Activated naive CD4-positive, alpha-beta T cell treated with anti-CD3 and anti-CD28 coated beads for 36 hours (primary cell): ENCODE measurements at regions not wholly inside any gene's neighbourhood (a gene's known extent, or its start where the extent isn't known, plus 50 kb on each side); places are given as distances from the start of the nearest gene placed in this dataset.
"Not testable (repeated sequence)": the region's sequence is repeated elsewhere in the genome, so short reads cannot be mapped to it uniquely, and the experiment has no call there.

Experiments
- CTCF ChIA-PET: fragments of 350-600 bp; sonication (Branson Sonifier 250); formaldehyde crosslinking; loops from one replicate; lab custom pipeline; 2021; ENCODE audit warnings: antibody characterized with exemption; lab: Charles Lee
- DNase-seq: peaks from one replicate; pipeline ENCODE4 v3.0.0-alpha.2; 2020
- H3K27ac Mint-ChIP-seq: one replicate; pipeline ENCODE4 v1.8.0; 2021; ENCODE audit warnings: mild to moderate bottlenecking, mixed read lengths
- H3K27me3 Mint-ChIP-seq: one replicate; pipeline ENCODE4 v1.8.0; 2021; ENCODE audit warnings: low read depth, mixed read lengths
- H3K36me3 Mint-ChIP-seq: one replicate; pipeline ENCODE4 v1.8.0; 2021; ENCODE audit warnings: low read depth, mixed read lengths
- H3K4me1 Mint-ChIP-seq: one replicate; pipeline ENCODE4 v1.8.0; 2021; ENCODE audit warnings: low read depth, mixed read lengths
- H3K4me3 Mint-ChIP-seq: one replicate; pipeline ENCODE4 v1.8.0; 2021; ENCODE audit warnings: mild to moderate bottlenecking, moderate library complexity, mixed read lengths
- H3K9me3 Mint-ChIP-seq: one replicate; pipeline ENCODE4 v1.8.0; 2021; ENCODE audit warnings: mixed read lengths
- intact Hi-C: fragments of 100-400 bp; cut with micrococcal nuclease; formaldehyde crosslinking; loops from one replicate; pipeline ENCODE4 v1.15.1; 2023

DNA sequence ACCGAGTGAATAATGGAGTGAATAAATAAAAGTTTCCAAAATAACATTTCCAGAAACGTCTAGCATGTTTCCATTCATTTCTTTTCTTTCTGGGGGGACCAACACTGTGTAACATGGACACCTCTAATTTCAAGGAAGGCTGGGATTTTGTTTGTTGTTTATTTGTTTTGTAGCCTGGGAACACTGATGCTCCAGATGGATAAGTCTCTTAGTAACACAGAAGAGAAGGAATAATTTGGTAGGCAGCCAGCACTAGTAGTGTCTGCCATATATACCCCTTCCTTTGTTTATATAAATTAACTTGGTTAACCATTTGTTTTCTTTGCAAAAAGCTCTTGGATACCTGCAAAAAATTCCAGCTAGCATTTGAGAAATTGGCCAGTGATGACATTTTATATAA lies 411.4 kb upstream of the DEPDC1 start:
- H3K4me1 Mint-ChIP-seq: no peaks in the 10 kb centered on the region
- no peaks in the 10 kb centered on the region for H3K27me3 Mint-ChIP-seq
- no peak overlapping the region for H3K4me3 Mint-ChIP-seq
- peaks cover 10% of the 10 kb centered on the region for H3K9me3 Mint-ChIP-seq
- no peak overlapping the region for H3K27ac Mint-ChIP-seq
- no peaks in the 10 kb centered on the region for H3K36me3 Mint-ChIP-seq
- intact Hi-C loops: no loop called here
- CTCF ChIA-PET: no interaction called here
- DNase-seq: no peak

DNA sequence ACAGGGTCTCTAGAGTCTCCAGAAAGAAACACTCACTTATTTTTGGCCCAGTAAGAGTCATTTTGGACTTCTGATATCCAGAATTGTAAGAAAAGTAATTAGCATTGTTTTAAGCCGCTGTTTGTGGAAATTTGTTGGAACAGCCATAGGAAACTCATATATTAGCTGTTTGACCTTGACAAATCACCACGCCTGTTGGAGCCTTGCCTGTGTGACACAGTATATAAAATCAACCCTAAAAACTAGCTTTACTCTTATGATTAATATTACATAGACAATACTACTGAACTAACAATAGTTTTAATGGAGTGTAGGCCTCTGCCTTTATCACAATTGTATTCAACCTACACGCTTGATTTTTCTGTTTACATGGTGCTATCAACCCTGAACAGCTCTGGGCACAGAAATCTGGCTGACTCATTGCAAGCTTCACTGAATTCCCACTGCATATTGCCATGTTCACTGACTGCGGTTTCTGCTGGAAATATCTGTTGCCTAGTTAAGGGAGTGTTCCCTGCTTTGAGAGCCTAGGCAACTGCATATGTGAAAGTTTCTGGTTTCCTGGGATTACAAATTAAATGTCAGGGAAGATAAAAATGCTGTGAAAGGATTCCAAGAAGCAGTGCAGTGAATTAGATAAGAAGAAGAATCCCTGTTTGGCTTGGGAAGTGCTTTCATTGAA lies 419.5 kb upstream of the DEPDC1 start:
- no peaks in the 10 kb centered on the region for H3K36me3 Mint-ChIP-seq
- no peaks in the 10 kb centered on the region for H3K27me3 Mint-ChIP-seq
- no peak for DNase-seq
- H3K4me1 Mint-ChIP-seq: no peaks in the 10 kb centered on the region
- CTCF ChIA-PET: interaction anchor here (0.6 kb wide), 1 partner anchor 1202 kb away, joined by 3 read pairs; no protein-coding TSS in a partner anchor
- no peak overlapping the region for H3K27ac Mint-ChIP-seq
- H3K4me3 Mint-ChIP-seq: no peak overlapping the region
- H3K9me3 Mint-ChIP-seq: peaks cover 10% of the 10 kb centered on the region
- intact Hi-C loops: no loop called here

DNA sequence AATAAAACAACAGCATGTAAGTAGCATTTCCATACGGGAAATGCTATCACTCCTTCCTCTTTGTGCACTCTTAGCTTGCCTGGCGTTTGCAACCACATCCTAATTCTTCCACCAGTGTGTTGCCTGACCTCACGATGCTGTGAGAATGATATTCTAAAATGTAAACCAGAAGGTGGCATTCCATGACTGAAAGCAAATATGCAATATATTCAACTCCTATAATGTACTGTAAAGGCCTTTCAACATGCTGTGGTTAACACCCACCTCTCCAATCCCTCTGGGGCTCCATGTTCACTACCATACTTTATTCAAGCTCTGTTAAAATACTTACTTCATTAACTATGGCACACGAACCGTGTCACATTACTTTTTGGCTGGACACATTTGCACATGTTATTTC lies 420.6 kb upstream of the DEPDC1 start:
- Mint-ChIP-seq H3K27ac (no peak overlapping the region), H3K9me3 (peaks cover 10% of the 10 kb centered on the region), H3K36me3 (no peaks in the 10 kb centered on the region), H3K4me3 (no peak overlapping the region), H3K4me1 (no peaks in the 10 kb centered on the region), H3K27me3 (no peaks in the 10 kb centered on the region)
- CTCF ChIA-PET: no interaction called here
- intact Hi-C loops: no loop called here
- no peak for DNase-seq

DNA sequence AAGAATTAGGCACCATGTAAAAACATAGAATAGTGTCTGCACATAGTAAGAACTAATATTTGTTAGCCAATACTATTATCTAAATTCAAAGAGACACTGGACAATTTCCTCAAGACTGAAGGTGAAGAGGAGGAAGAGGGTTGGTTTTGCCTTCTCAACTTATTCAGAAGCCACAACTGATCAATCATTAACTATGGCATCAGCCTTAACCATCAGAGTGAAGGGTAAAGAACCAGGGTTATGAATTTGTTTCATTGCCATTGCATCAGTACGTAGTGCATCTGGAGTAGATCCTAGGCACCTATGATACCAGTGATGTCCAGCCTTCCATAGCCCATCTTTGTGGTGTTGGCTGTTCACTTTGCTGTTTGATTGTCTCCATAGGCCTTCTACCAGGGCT lies 421.7 kb upstream of the DEPDC1 start:
- H3K36me3 Mint-ChIP-seq: no peaks in the 10 kb centered on the region
- no peak for DNase-seq

DNA sequence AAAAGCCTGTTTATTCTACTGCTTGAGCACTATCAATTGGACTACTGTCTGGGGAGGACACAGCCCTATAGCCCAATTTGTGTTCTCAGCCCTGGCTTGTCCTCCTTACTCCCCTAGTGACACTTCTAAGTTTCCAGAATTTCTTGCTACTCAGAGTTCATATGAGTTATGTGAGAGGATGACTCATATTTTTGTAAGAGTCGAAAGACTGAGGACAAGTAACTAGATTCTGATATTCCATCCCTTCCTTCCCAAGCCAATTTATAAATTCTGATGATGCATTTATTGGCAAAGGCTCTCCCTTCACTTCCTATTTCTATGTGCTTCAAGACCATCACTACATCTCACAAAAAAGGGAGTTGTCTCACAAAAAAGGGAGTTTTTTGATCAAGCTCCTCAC lies 422.2 kb upstream of the DEPDC1 start:
- Mint-ChIP-seq H3K27ac (no peak overlapping the region), H3K4me3 (no peak overlapping the region), H3K27me3 (no peaks in the 10 kb centered on the region), H3K36me3 (no peaks in the 10 kb centered on the region), H3K9me3 (peaks cover 4% of the 10 kb centered on the region), H3K4me1 (no peaks in the 10 kb centered on the region)
- no peak for DNase-seq
- CTCF ChIA-PET: no interaction called here
- intact Hi-C loops: no loop called here

More for the DNA sequence above, 421.7 kb upstream of the DEPDC1 start:
- Mint-ChIP-seq H3K4me3 (no peak overlapping the region), H3K4me1 (no peaks in the 10 kb centered on the region), H3K27me3 (no peaks in the 10 kb centered on the region), H3K9me3 (peaks cover 4% of the 10 kb centered on the region), H3K27ac (no peak overlapping the region)
- intact Hi-C loops: no loop called here
- CTCF ChIA-PET: no interaction called here

DNA sequence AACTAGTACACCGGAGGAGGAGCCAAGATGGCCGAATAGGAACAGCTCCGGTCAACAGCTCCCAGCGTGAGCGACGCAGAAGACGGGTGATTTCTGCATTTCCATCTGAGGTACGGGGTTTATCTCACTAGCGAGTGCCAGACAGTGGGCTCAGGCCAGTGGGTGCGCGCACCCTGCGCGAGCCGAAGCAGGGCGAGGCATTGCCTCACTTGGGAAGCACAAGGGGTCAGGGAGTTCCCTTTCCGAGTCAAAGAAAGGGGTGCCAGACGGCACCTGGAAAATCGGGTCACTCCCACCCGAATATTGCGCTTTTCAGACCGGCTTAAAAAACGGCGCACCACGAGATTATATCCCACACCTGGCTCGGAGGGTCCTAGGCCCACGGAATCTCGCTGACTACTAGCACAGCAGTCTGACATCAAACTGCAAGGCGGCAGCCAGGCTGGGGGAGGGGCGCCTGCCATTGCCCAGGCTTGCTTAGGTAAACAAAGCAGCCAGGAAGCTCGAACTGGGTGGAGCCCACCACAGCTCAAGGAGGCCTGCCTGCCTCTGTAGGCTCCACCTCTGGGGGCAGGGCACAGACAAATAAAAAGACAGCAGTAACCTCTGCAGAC lies 426.7 kb upstream of the DEPDC1 start:
- DNase-seq, H3K27me3 Mint-ChIP-seq, H3K36me3 Mint-ChIP-seq, H3K9me3 Mint-ChIP-seq, intact Hi-C loops, CTCF ChIA-PET, H3K4me3 Mint-ChIP-seq, H3K4me1 Mint-ChIP-seq, H3K27ac Mint-ChIP-seq: not testable (repeated sequence)

DNA sequence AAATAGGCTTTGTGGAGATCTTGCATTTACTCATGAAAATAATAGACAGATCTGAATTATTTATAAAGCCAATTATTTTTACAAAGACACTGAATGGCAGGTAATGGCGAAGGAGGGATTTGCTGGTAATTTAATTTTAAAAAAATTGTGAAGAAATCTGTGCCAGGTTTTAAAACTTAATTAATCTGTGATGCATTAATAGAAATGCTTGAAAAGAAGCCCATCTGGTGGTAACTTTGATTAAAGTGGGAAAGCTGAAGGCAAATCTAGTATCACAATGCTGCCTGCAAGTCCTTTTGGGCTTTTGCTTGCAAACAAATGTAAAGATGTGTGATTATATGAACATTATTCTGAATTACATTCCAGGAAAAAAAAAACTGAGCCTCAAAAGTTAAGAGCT lies 433.2 kb upstream of the DEPDC1 start:
- CTCF ChIA-PET: no interaction called here
- Mint-ChIP-seq H3K4me3 (no peak overlapping the region), H3K27me3 (no peaks in the 10 kb centered on the region), H3K9me3 (peaks cover 2% of the 10 kb centered on the region), H3K27ac (no peak overlapping the region), H3K4me1 (no peaks in the 10 kb centered on the region), H3K36me3 (no peaks in the 10 kb centered on the region)
- no peak for DNase-seq
- intact Hi-C loops: no loop called here

DNA sequence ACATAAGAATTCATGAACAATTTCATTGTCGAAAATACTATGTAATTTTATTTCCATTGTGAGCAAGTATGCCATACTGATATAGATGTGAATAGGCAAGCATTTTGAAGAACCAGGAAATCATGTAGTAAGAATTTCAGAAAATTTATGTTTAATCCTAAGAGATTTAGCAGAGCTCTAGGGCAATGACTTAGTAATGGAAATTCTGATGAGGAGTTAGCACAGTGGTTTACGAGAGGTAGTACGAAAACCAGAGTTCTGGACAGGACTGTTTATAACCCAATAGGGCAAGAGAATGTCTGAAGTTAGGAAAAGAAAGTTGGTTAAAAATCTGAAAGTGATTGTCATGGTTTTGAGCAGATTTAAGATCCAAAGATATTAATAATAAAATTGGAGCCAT lies 439.6 kb upstream of the DEPDC1 start:
- intact Hi-C loops: no loop called here
- CTCF ChIA-PET: no interaction called here
- Mint-ChIP-seq H3K9me3 (peaks cover 4% of the 10 kb centered on the region), H3K36me3 (no peaks in the 10 kb centered on the region), H3K27ac (no peak overlapping the region), H3K4me3 (no peak overlapping the region), H3K27me3 (no peaks in the 10 kb centered on the region), H3K4me1 (no peaks in the 10 kb centered on the region)
- DNase-seq: no peak

DNA sequence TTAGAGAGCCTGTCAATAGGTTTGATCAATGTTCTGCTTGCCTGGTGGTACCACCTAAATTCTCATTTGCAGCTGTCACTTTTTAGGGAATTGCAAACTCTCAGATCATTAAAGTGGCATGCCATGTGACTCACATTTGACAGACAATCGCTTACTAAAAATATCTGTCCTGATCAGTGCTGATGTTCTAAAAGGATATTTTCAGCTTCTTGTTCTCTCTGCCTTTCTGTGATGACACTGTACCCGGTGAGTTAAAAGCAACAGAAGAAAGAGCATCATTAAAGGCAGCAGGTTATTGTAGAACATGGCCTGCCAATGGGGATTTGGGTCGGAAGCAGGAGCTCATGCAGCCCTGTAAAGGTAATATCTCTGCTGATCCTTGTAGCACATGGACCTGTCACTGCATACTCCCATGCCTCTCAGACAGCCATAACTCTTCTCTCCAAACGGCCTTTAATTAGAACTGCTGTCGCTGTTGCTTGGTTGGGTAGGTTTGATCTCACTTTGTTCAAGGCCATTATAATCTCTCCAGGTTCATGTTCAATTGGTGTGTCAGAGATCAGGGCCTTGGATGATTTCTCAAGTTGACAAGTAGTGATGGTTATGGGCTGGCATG lies 441.3 kb upstream of the DEPDC1 start:
- Mint-ChIP-seq H3K4me1 (no peaks in the 10 kb centered on the region), H3K4me3 (no peak overlapping the region), H3K27ac (no peak overlapping the region), H3K9me3 (peaks cover 3% of the 10 kb centered on the region), H3K27me3 (no peaks in the 10 kb centered on the region), H3K36me3 (no peaks in the 10 kb centered on the region)
- no peak for DNase-seq
- intact Hi-C loops: no loop called here
- CTCF ChIA-PET: no interaction called here

DNA sequence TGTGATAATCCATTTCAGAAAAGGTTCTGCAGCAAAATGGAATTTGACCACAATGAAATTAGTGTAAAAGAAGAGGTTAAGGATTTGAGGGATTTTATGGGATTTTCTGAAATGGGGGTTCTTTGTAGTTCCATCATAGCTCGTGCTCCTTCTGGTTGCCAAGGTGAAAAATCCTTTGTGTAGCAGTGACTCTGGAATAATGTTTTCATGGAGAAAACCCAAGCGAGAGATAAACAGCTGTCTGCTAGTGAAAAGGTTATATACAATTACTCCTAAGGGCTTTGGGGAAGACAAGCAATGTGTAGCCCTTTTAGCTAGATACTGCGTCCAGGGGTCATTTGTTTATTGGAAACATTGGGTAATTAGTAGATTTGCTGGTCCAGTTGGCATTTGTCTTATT lies 453.2 kb upstream of the DEPDC1 start:
- no peak overlapping the region for H3K4me3 Mint-ChIP-seq

DNA sequence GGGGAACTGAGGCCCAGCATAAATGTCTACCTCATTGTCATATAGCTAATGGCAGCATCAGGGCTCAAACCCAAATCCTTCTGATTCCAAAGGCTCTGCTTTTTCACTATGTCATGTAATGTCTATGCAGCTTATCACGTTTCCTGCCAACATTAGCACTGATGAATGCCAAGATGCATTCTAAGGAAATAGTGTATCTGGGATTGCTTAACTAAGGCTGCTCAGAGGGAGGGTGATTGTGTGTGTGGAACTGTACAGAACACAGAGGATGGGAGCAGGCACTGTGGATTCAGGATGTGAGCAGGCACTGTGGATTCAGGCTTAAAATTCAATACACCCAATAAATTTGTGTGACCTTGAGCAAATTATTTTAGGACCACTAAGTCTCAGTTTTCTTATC lies 456.4 kb upstream of the DEPDC1 start:
- Mint-ChIP-seq H3K4me1 (no peaks in the 10 kb centered on the region), H3K36me3 (no peaks in the 10 kb centered on the region), H3K4me3 (no peak overlapping the region), H3K27me3 (no peaks in the 10 kb centered on the region), H3K27ac (no peak overlapping the region), H3K9me3 (peaks cover 1% of the 10 kb centered on the region)
- DNase-seq: no peak
- intact Hi-C loops: no loop called here
- CTCF ChIA-PET: no interaction called here

More for the DNA sequence above, 453.2 kb upstream of the DEPDC1 start:
- no peaks in the 10 kb centered on the region for H3K4me1 Mint-ChIP-seq
- intact Hi-C loops: no loop called here
- CTCF ChIA-PET: no interaction called here
- peaks cover 1% of the 10 kb centered on the region for H3K9me3 Mint-ChIP-seq
- DNase-seq: no peak
- H3K27ac Mint-ChIP-seq: no peak overlapping the region
- H3K36me3 Mint-ChIP-seq: no peaks in the 10 kb centered on the region
- no peaks in the 10 kb centered on the region for H3K27me3 Mint-ChIP-seq

DNA sequence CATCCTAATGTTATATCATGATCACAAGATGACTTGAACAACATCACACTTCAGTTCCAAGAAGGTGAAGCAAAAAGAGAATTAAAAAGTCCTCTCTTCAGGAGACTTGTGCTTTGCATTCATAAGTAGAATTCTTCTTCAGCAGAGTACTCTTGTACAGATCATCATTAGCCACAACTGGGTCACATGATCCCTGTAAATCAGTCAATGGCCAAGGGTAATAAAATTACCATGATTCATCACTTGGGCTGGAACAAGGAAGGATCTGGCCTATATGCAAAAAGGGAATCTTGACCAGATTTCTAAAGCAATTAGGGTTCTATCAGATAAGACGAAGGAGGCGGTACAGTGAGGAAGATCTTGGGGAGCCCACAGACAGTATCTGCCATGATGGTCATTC lies 458.0 kb upstream of the DEPDC1 start:
- Mint-ChIP-seq H3K36me3 (no peaks in the 10 kb centered on the region), H3K9me3 (no peaks in the 10 kb centered on the region), H3K4me3 (no peak overlapping the region), H3K4me1 (no peaks in the 10 kb centered on the region), H3K27ac (no peak overlapping the region), H3K27me3 (no peaks in the 10 kb centered on the region)
- CTCF ChIA-PET: no interaction called here
- no peak for DNase-seq
- intact Hi-C loops: no loop called here

DNA sequence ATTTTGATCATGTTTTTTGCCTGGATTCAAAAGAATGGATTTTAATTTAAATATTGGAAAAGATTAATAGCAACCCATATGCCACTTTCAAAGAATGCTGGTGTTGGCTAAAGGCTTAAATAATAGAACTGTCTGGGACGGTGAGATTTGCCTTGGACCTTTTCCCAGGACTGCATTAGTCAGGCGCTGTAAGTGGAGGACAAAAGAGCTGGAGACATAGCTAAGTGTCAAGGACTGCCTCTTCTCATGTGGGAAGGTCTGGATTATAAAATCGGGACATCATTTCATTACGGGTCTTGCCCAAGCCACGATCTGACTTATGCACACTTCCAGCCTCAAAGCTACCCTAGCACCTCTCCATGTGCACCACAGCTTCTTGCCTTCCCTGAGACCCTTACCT lies 458.5 kb upstream of the DEPDC1 start:
- Mint-ChIP-seq H3K4me3 (no peak overlapping the region), H3K9me3 (no peaks in the 10 kb centered on the region), H3K36me3 (no peaks in the 10 kb centered on the region), H3K27me3 (no peaks in the 10 kb centered on the region), H3K4me1 (no peaks in the 10 kb centered on the region), H3K27ac (no peak overlapping the region)
- no peak for DNase-seq
- CTCF ChIA-PET: no interaction called here
- intact Hi-C loops: no loop called here
